LoVo (cell line): ENCODE measurements at regions not wholly inside any gene's neighbourhood (a gene's known extent, or its start where the extent isn't known, plus 50 kb on each side); places are given as distances from the start of the nearest gene placed in this dataset.

Source experiments
- DNase-seq: peaks from one replicate; pipeline ENCODE4 v3.0.0-alpha.2; 2016; ENCODE audit warnings: low spot score

- DNase-seq, result no peak
Observed at GRCh38 chr14:95382747-95383146, 63.0 kb upstream of the CLMN start.

DNA sequence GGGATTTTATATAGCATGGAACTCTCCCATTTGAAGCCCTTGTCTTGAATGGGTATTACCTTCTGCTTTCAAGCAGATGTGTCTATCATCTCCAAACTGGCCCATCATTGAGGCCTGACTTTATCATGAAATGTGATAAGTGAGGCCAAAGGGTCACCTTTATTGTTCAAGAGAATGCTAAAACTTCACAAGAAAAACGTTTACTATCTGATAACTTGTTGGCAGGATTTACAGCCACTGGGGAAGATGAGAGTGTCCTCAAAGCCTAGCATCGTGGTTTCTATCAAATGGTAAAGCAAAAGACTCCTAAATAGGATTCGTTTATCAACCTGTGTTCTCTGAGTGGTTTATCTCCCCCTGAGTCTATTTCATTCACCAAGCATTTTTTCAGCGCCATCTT, 62.0 kb upstream of the CLMN start:
- DNase-seq, result no peak

DNA sequence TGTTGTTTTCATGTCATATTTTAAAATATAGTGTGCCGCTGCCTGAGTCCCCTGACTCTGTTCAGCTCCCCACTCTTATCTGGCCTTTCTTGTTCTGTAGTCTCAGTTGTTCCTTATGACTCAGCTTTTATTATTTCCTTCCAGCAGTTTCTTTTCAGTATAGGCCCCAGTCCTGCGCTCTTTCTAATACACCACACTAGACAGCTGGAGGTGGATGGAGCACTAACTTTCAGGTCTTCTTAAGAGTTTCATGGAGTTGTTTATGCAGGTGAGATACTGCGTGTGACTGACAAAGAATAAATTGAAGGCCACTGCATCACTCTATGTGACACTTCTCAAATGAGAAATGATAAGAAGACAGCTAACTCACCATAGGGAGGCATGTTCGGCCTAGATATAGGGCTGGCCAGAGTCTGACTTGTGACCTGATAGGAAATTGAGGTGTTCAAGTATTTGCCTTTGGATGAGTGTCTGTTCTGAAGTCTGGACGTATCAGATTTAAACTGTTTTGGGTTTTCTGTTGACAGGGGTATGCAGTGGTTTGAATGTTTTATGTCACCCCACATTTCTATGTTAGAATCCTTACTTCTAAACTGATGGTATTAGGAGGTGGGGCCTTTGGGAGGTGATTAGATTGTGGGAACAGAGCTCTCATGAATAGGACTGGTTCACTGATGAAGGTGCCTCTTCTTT, 60.8 kb upstream of the CLMN start:
- DNase-seq, result no peak

DNA sequence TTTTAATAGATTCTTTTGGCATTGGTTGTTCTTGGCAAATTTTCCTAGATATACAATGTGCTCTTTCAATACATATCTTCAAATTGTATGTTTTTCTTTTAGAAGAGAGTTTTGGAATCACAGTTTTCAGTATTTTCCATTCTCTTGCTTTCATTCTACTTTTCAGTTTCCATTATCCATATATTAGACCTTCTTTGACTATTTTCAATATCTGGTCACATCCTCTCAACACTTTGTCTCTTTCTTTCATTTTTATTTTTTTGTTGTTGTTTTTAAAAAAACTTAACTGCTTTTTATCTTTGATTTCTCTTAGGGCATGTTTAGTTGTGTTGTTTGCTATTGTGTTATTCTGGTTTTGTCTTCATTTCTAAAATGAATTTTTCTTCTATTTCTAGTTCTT, 59.9 kb upstream of the CLMN start:
- DNase-seq, result no peak

GRCh38 chr14:95375539-95376109, 55.9 kb upstream of the CLMN start:
- no peak for DNase-seq

GRCh38 chr14:95374239-95374997, 54.7 kb upstream of the CLMN start:
- DNase-seq, result no peak

GRCh38 chr14:95370076-95370475, 50.4 kb upstream of the CLMN start:
- DNase-seq, result no peak
